ENCODE measurements at regions not wholly inside any gene's neighbourhood (a gene's known extent, or its start where the extent isn't known, plus 50 kb on each side); places are given as distances from the start of the nearest gene placed in this dataset.

DNA sequence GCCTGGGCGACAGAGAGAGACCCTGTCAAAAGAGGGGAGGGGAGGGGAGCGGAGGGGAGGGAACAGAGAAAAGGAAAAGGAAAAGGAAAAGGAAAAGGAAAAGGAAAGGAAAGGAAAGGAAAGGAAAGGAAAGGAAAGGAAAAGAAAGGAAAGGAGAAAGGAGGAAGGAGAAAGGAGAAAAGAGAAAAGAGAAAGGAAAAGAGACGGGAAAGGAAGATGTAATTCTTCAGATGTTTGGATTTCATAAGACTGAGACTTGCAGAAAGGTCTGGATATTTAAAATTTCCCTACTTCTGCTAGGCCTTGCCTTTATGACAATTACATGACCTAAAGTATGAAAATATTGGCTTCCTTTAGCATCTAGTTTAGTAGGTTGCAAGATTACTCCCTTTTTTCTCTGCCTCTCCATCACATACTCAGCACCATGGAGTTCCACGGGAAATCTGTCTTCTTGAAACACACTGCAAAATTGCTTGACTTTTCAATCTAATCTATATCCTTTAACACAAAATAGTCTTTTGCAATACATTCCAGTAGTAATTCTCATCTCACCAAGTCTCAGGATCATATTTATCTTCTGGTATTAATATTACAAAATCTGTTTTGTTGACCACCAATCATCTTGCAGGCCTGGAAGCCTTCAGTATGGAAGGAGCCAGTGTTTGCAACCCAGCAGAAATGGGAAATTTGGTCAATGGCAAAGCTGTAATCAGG, 383.5 kb downstream of the ZEB2 start:
- H3K27ac Mint-ChIP-seq, result no peak overlapping the region
- CTCF ChIA-PET, result interaction anchor here (1.3 kb wide), 1 partner anchor 13 kb away, joined by 3 read pairs; no protein-coding TSS in a partner anchor
- H3K27me3 ChIP-seq (replicated peaks in 1 of 4; ENCODE audit: control extremely low read depth in 1 of 4, control insufficient read depth in 3 of 4, insufficient read depth in 4 of 4, low read length in 3 of 4), result no peaks in the 10 kb centered on the region
- no peak overlapping the region for H3K4me3 ChIP-seq (ENCODE audit: control extremely low read depth in 1 of 5, extremely low read depth in 1 of 5, insufficient read depth in 1 of 5, low read depth in 2 of 5, low read length in 4 of 5)
- H3K4me2 ChIP-seq (replicated peaks; ENCODE audit: low read depth, low read length, poor library complexity, severe bottlenecking), result no peak overlapping the region
- no peaks in the 10 kb centered on the region for H3K9me3 ChIP-seq (ENCODE audit: control extremely low read depth in 1 of 3, control insufficient read depth in 2 of 3, insufficient read depth in 1 of 3, low read length in 2 of 3)
- 100% methylated on average over 3 of the region's 4 CpGs for WGBS (ENCODE audit: insufficient coverage)
- H3K4me1 ChIP-seq (ENCODE audit: control insufficient read depth in 2 of 2, insufficient read depth in 2 of 2, low read length in 2 of 2), result peaks cover 0 to 4% of the 10 kb centered on the region in 2 donors
- no peaks in the 10 kb centered on the region for H4K20me1 ChIP-seq (ENCODE audit: control insufficient read depth, insufficient read depth, low read length, poor library complexity, severe bottlenecking)
- no peak for DNase-seq
- POLR2A ChIA-PET, result no interaction called here
- TF ChIP-seq, protein P1, sequence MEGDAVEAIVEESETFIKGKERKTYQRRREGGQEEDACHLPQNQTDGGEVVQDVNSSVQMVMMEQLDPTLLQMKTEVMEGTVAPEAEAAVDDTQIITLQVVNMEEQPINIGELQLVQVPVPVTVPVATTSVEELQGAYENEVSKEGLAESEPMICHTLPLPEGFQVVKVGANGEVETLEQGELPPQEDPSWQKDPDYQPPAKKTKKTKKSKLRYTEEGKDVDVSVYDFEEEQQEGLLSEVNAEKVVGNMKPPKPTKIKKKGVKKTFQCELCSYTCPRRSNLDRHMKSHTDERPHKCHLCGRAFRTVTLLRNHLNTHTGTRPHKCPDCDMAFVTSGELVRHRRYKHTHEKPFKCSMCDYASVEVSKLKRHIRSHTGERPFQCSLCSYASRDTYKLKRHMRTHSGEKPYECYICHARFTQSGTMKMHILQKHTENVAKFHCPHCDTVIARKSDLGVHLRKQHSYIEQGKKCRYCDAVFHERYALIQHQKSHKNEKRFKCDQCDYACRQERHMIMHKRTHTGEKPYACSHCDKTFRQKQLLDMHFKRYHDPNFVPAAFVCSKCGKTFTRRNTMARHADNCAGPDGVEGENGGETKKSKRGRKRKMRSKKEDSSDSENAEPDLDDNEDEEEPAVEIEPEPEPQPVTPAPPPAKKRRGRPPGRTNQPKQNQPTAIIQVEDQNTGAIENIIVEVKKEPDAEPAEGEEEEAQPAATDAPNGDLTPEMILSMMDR (IDR thresholded peaks at IDR 0.05), result no peak
- TF ChIP-seq EZH2 (IDR thresholded peaks at IDR 0.05; ENCODE audit: borderline replicate concordance, insufficient read depth, low read depth, low read length, poor library complexity, severe bottlenecking), result no peak
- peaks cover 5% of the 10 kb centered on the region for H3K4me1 Mint-ChIP-seq
- no peak overlapping the region for H3K4me3 Mint-ChIP-seq
- intact Hi-C loops (cut with micrococcal nuclease), result no loop called here
- H3K27me3 Mint-ChIP-seq, result no peaks in the 10 kb centered on the region
- H3K9ac ChIP-seq (ENCODE audit: low read length), result no peak overlapping the region
- H3K79me2 ChIP-seq (ENCODE audit: control insufficient read depth, insufficient read depth, low read length), result no peaks in the 10 kb centered on the region
- H3K36me3 ChIP-seq (replicated peaks in 1 of 2; ENCODE audit: control extremely low read depth in 1 of 2, control insufficient read depth in 1 of 2, extremely low read depth in 1 of 2, insufficient read depth in 2 of 2, low read length in 1 of 2), result no peaks in the 10 kb centered on the region
- no peaks in the 10 kb centered on the region for H3K9me3 Mint-ChIP-seq (ENCODE audit: insufficient read depth)
- no peak overlapping the region for H2AFZ ChIP-seq (ENCODE audit: insufficient read depth, low read depth, low read length, poor library complexity, severe bottlenecking)
- H3K27ac ChIP-seq (ENCODE audit: low read length in 2 of 2), result no peak overlapping the region
- no peak for ATAC-seq (ENCODE audit: low read depth)

DNA sequence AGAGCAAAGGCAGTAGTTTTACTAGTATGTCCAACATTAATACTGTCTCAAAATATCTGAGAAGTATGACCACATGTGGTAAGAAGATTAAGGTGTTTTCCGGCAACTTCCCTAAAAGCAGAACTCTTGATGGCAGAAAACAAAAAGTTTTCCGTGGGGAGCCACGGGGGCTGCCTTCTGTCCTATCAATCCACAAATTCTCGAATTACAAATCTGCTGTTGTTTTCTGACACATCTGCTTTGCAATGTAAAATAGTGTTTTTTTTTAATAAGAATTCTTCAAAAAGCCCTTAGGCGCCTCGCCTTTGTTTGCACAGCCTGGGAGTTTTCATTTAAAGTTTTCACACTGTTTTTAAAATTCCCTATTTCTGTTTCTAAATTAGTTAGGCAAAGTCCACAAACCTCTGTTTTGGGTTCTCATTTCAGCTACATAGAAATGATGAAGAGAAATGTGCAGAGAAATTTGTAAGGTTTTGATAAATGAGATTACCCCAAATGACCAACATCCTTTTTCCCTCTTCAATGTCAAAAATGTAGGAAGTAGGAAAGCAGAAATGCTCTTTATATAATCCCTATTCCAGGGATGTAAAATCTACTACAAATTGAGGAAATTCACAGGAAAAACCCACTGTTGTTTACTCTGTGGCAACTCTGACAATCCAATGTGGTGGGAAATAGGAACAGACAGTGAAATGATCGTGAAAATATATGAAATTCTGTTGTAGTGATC, 385.8 kb downstream of the ZEB2 start:
- no peak overlapping the region for H2AFZ ChIP-seq (ENCODE audit: insufficient read depth, low read depth, low read length, poor library complexity, severe bottlenecking)
- H3K27me3 Mint-ChIP-seq, result no peaks in the 10 kb centered on the region
- no CpG with 5 or more reads among the region's 7 CpGs for WGBS (ENCODE audit: insufficient coverage)
- H3K9me3 ChIP-seq (ENCODE audit: control extremely low read depth in 1 of 3, control insufficient read depth in 2 of 3, insufficient read depth in 1 of 3, low read length in 2 of 3), result no peaks in the 10 kb centered on the region
- H3K4me3 ChIP-seq (ENCODE audit: control extremely low read depth in 1 of 5, extremely low read depth in 1 of 5, insufficient read depth in 1 of 5, low read depth in 2 of 5, low read length in 4 of 5), result no peak overlapping the region
- intact Hi-C loops (cut with micrococcal nuclease), result no loop called here
- TF ChIP-seq EZH2 (IDR thresholded peaks at IDR 0.05; ENCODE audit: borderline replicate concordance, insufficient read depth, low read depth, low read length, poor library complexity, severe bottlenecking), result no peak
- TF ChIP-seq, protein P1 (IDR thresholded peaks at IDR 0.05), result no peak
- H4K20me1 ChIP-seq (ENCODE audit: control insufficient read depth, insufficient read depth, low read length, poor library complexity, severe bottlenecking), result no peaks in the 10 kb centered on the region
- ATAC-seq (ENCODE audit: low read depth) (no peak), DNase-seq (no peak)
- no peaks in the 10 kb centered on the region for H3K36me3 ChIP-seq (replicated peaks in 1 of 2; ENCODE audit: control extremely low read depth in 1 of 2, control insufficient read depth in 1 of 2, extremely low read depth in 1 of 2, insufficient read depth in 2 of 2, low read length in 1 of 2)
- H3K9ac ChIP-seq (ENCODE audit: low read length), result no peak overlapping the region
- H3K9me3 Mint-ChIP-seq (ENCODE audit: insufficient read depth), result no peaks in the 10 kb centered on the region
- no peak overlapping the region for H3K4me3 Mint-ChIP-seq
- H3K4me1 ChIP-seq (ENCODE audit: control insufficient read depth in 2 of 2, insufficient read depth in 2 of 2, low read length in 2 of 2), result peaks cover 0 to 4% of the 10 kb centered on the region in 2 donors
- ChIA-PET POLR2A (no interaction called here), CTCF (interaction anchor here (0.7 kb wide), 1 partner anchor 596 kb away, joined by 3 read pairs; no protein-coding TSS in a partner anchor)
- H3K27me3 ChIP-seq (replicated peaks in 1 of 4; ENCODE audit: control extremely low read depth in 1 of 4, control insufficient read depth in 3 of 4, insufficient read depth in 4 of 4, low read length in 3 of 4), result no peaks in the 10 kb centered on the region
- H3K27ac Mint-ChIP-seq, result no peak overlapping the region
- no peak overlapping the region for H3K4me2 ChIP-seq (replicated peaks; ENCODE audit: low read depth, low read length, poor library complexity, severe bottlenecking)
- H3K27ac ChIP-seq (ENCODE audit: low read length in 2 of 2), result no peak overlapping the region
- H3K4me1 Mint-ChIP-seq, result peaks cover 5% of the 10 kb centered on the region
- no peaks in the 10 kb centered on the region for H3K79me2 ChIP-seq (ENCODE audit: control insufficient read depth, insufficient read depth, low read length)
